Caco-2 (cell line): ENCODE measurements at regions not wholly inside any gene's neighbourhood (a gene's known extent, or its start where the extent isn't known, plus 50 kb on each side); places are given as distances from the start of the nearest gene placed in this dataset.

Experiments
- BruUV-seq: library from RNA; stranded (reverse); fragments of 400-500 nt; replicated peaks from 2 replicates; lab custom pipeline; 2021; lab: Mats Ljungman, UMichigan
- CTCF ChIA-PET: fragments of 300-600 bp; sonication (Branson Sonifier 250); formaldehyde crosslinking; loops from one replicate; lab custom pipeline; 2022; ENCODE audit warnings: antibody characterized with exemption; lab: Charles Lee
- POLR2A ChIA-PET: fragments of 300-600 bp; sonication (Branson Sonifier 250); formaldehyde crosslinking; loops from one replicate; lab custom pipeline; 2022; ENCODE audit warnings: antibody characterized with exemption; lab: Charles Lee
- DNase-seq, 2 experiments: peaks; one replicate each; pipeline versions ENCODE4 v3.0.0 to v3.0.0-alpha.2; 2020 to 2022
- H3K27me3 ChIP-seq: replicated peaks from 2 replicates; pipeline ENCODE4 v1.6.0; 2011; ENCODE audit warnings: low read length; ENCODE audit not compliant: control insufficient read depth, insufficient read depth
- H3K36me3 ChIP-seq: 2 replicates; pipeline ENCODE4 v1.5.1; 2011; ENCODE audit warnings: low read length; ENCODE audit not compliant: control insufficient read depth, insufficient read depth
- H3K4me1 ChIP-seq: fragments of 250-450 bp; sonication (Bioruptor Pico); 2 replicates; pipeline ENCODE4 v1.5.1; 2020; ENCODE audit warnings: mild to moderate bottlenecking
- H3K4me3 ChIP-seq: 2 replicates; pipeline ENCODE4 v1.5.1; 2011; ENCODE audit warnings: low read depth, mild to moderate bottlenecking, control low read depth, low read length
- H3K9me3 ChIP-seq: fragments of 250-450 bp; sonication (Bioruptor Pico); 2 replicates; pipeline ENCODE4 v1.5.1; 2020; ENCODE audit warnings: mild to moderate bottlenecking, moderate library complexity
- H3K27ac Mint-ChIP-seq: one replicate; pipeline ENCODE4 v1.8.0; 2022; ENCODE audit warnings: mixed read lengths; ENCODE audit not compliant: unreplicated experiment
- H3K27me3 Mint-ChIP-seq: one replicate; pipeline ENCODE4 v1.8.0; 2022; ENCODE audit warnings: mixed read lengths; ENCODE audit not compliant: insufficient read depth, unreplicated experiment
- H3K36me3 Mint-ChIP-seq: one replicate; pipeline ENCODE4 v1.8.0; 2022; ENCODE audit warnings: mild to moderate bottlenecking, mixed read lengths; ENCODE audit not compliant: insufficient read depth, unreplicated experiment
- H3K4me1 Mint-ChIP-seq: one replicate; pipeline ENCODE4 v1.8.0; 2022; ENCODE audit warnings: low read depth, mixed read lengths; ENCODE audit not compliant: unreplicated experiment
- H3K4me3 Mint-ChIP-seq: one replicate; pipeline ENCODE4 v1.8.0; 2022; ENCODE audit warnings: mild to moderate bottlenecking, moderate library complexity, mixed read lengths; ENCODE audit not compliant: unreplicated experiment
- H3K9me3 Mint-ChIP-seq: one replicate; pipeline ENCODE4 v1.8.0; 2022; ENCODE audit warnings: mixed read lengths; ENCODE audit not compliant: unreplicated experiment
- intact Hi-C: fragments of 100-400 bp; cut with micrococcal nuclease; formaldehyde crosslinking; loops from one replicate; pipeline ENCODE4 v1.10.0; 2022; ENCODE audit not compliant: unreplicated experiment
- TF ChIP-seq, protein P1 (sequence below), 2 experiments: fragments of 200-600 bp in 1 of 2; IDR thresholded peaks; 1 replicate in 1 of 2; 2 replicates in 1 of 2; pipeline versions ENCODE4 v1.5.1 to v1.8.0; 2011 to 2022; ENCODE audit warnings: antibody characterized with exemption in 1 of 2, control low read depth in 1 of 2, inconsistent platforms in 1 of 2, low read depth in 1 of 2, low read length in 1 of 2, mild to moderate bottlenecking in 1 of 2, moderate library complexity in 1 of 2; ENCODE audit not compliant: insufficient read depth in 1 of 2, severe bottlenecking in 1 of 2, unreplicated experiment in 1 of 2

DNA sequence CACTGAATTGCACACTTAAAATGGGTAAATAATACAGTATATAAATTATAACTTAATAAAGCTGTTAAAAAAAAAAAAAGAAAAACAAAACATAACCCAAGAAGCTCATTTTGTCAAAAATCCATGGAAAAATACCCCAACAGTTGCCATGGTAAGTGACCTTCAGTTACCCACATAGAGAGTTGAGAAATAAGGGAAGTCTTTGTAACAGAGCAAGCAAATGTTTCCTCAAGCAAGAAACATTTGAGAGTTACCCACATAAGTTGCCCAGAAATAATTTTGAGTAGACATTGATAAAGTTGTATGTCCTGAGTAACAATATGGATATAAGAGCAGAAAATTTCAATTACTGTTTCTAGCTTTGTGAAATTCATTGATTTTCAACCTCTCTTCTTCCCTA lies 227.4 kb downstream of the CCDC59 start:
- no peaks in the 10 kb centered on the region for H3K36me3 Mint-ChIP-seq
- H3K4me3 Mint-ChIP-seq, result no peak overlapping the region
- Histone ChIP-seq H3K27me3 (no peaks in the 10 kb centered on the region), H3K36me3 (no peaks in the 10 kb centered on the region), H3K9me3 (no peaks in the 10 kb centered on the region), H3K4me1 (no peaks in the 10 kb centered on the region), H3K4me3 (no peak overlapping the region)
- no TSS peak for BruUV-seq
- H3K27ac Mint-ChIP-seq, result no peak overlapping the region
- peaks cover 12% of the 10 kb centered on the region for H3K9me3 Mint-ChIP-seq
- no peaks in the 10 kb centered on the region for H3K27me3 Mint-ChIP-seq
- POLR2A ChIA-PET, result no interaction called here
- CTCF ChIA-PET, result no interaction called here
- H3K4me1 Mint-ChIP-seq, result no peaks in the 10 kb centered on the region
- TF ChIP-seq, protein P1, sequence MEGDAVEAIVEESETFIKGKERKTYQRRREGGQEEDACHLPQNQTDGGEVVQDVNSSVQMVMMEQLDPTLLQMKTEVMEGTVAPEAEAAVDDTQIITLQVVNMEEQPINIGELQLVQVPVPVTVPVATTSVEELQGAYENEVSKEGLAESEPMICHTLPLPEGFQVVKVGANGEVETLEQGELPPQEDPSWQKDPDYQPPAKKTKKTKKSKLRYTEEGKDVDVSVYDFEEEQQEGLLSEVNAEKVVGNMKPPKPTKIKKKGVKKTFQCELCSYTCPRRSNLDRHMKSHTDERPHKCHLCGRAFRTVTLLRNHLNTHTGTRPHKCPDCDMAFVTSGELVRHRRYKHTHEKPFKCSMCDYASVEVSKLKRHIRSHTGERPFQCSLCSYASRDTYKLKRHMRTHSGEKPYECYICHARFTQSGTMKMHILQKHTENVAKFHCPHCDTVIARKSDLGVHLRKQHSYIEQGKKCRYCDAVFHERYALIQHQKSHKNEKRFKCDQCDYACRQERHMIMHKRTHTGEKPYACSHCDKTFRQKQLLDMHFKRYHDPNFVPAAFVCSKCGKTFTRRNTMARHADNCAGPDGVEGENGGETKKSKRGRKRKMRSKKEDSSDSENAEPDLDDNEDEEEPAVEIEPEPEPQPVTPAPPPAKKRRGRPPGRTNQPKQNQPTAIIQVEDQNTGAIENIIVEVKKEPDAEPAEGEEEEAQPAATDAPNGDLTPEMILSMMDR (IDR thresholded peaks at IDR 0.05; ENCODE audit: insufficient read depth in 1 of 2, low read depth in 1 of 2, low read length in 1 of 2, severe bottlenecking in 1 of 2, unreplicated experiment in 1 of 2), result no peak
- intact Hi-C loops, result no loop called here
- DNase-seq, result no peak

DNA sequence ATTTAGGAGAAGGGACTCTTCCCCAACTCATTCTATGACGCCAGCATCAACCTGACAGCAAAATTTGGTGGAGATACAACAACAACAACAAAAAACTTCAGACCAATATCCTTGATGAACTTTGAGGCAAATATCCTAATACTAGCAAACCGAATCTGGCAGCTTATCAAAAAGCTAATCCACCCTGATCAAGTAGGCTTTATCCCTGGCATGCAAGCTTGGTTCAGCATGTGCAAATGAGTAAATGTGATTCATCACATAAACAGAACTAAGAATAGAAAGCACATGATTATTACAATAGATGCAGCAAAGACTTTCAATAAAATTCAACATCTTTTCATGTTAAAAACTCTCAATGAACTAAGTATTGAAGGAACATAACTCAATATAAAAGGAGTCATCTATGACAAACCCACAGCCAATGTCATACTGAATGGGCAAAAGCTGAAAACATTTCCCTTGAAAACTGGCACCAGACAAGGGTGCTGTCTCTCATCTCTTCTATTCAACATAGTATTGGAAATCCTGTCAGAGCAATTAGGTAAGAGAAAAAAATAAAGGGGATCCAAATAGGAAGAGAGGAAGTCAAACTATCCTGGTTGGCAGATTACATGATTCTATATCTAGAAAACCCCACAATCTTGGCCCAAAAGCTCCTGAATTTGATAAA lies 233.3 kb downstream of the CCDC59 start:
- BruUV-seq, result no TSS peak
- CTCF ChIA-PET, result no interaction called here
- Mint-ChIP-seq H3K9me3 (peaks cover 18% of the 10 kb centered on the region), H3K4me1 (no peaks in the 10 kb centered on the region), H3K4me3 (no peak overlapping the region), H3K36me3 (no peaks in the 10 kb centered on the region), H3K27ac (no peak overlapping the region), H3K27me3 (no peaks in the 10 kb centered on the region)
- TF ChIP-seq, protein P1 (IDR thresholded peaks at IDR 0.05; ENCODE audit: insufficient read depth in 1 of 2, low read depth in 1 of 2, low read length in 1 of 2, severe bottlenecking in 1 of 2, unreplicated experiment in 1 of 2), result no peak
- intact Hi-C loops, result no loop called here
- POLR2A ChIA-PET, result no interaction called here
- Histone ChIP-seq H3K4me1 (no peaks in the 10 kb centered on the region), H3K4me3 (no peak overlapping the region), H3K27me3 (no peaks in the 10 kb centered on the region), H3K9me3 (no peaks in the 10 kb centered on the region), H3K36me3 (no peaks in the 10 kb centered on the region)
- no peak for DNase-seq

DNA sequence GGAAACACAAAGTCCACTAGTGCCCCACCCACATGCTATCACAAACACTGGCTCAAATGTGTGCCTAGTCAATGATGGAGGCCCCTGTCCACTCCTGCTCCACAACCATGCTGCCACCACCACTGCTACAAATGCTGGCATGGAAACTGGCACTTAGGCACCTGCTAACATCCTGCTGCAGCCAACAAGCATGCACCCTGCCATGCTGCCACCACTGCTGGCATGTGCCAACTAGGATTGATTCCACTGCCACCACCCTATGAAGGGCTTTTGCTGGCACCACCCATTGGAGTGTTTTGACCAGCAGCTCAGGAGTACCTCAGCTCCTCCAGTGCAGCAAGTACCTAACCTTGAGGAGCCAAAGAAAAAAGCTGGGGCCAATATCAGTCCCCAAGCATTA lies 236.6 kb downstream of the CCDC59 start:
- H3K27ac Mint-ChIP-seq, result no peak overlapping the region
- no peaks in the 10 kb centered on the region for H3K36me3 Mint-ChIP-seq
- TF ChIP-seq, protein P1 (IDR thresholded peaks at IDR 0.05; ENCODE audit: insufficient read depth in 1 of 2, low read depth in 1 of 2, low read length in 1 of 2, severe bottlenecking in 1 of 2, unreplicated experiment in 1 of 2), result no peak
- no peaks in the 10 kb centered on the region for H3K4me1 ChIP-seq
- intact Hi-C loops, result no loop called here
- no peak overlapping the region for H3K4me3 Mint-ChIP-seq
- H3K36me3 ChIP-seq, result no peaks in the 10 kb centered on the region
- H3K27me3 ChIP-seq, result no peaks in the 10 kb centered on the region
- no peaks in the 10 kb centered on the region for H3K4me1 Mint-ChIP-seq
- no peak for DNase-seq
- peaks cover 11% of the 10 kb centered on the region for H3K9me3 Mint-ChIP-seq
- CTCF ChIA-PET, result no interaction called here
- no peaks in the 10 kb centered on the region for H3K27me3 Mint-ChIP-seq
- POLR2A ChIA-PET, result no interaction called here
- no TSS peak for BruUV-seq
- H3K4me3 ChIP-seq, result no peak overlapping the region
- H3K9me3 ChIP-seq, result no peaks in the 10 kb centered on the region
